T-cell (primary cell): ENCODE measurements at regions not wholly inside any gene's neighbourhood (a gene's known extent, or its start where the extent isn't known, plus 50 kb on each side); places are given as distances from the start of the nearest gene placed in this dataset.

Experiments used
- ATAC-seq, 4 experiments: fragments of 200-7000 bp in 3 of 4; fragments of 150-1000 bp in 1 of 4; cut with Tn5 transposase; replicated peaks in 1 of 4; 1 replicate in 3 of 4; 2 replicates in 1 of 4; pipeline ENCODE4 v1.10.0; 2021; ENCODE audit warnings: moderate library complexity in 3 of 4, mild to moderate bottlenecking in 2 of 4, moderate number of reproducible peaks in 1 of 4
- CTCF ChIA-PET, 2 donors: fragments of 300-600 bp; sonication (Branson Sonifier 250); formaldehyde crosslinking; loops; one replicate each; lab custom pipeline; 2022; ENCODE audit warnings: antibody characterized with exemption in 2 of 2; lab: Charles Lee
- POLR2A ChIA-PET, 2 donors: fragments of 300-600 bp; sonication (Branson Sonifier 250); formaldehyde crosslinking; loops; one replicate each; lab custom pipeline; 2022; ENCODE audit warnings: antibody characterized with exemption in 2 of 2; lab: Charles Lee
- DNase-seq, 35 experiments: peaks; one replicate each; pipeline versions ENCODE4 v3.0.0 to v3.0.0-alpha.2; 2013 to 2023
- H3K27ac ChIP-seq: one replicate; pipeline ENCODE4 v1.5.1; 2013; ENCODE audit warnings: low read length
- H3K27me3 ChIP-seq, 2 experiments: replicated peaks in 1 of 2; 1 replicate in 1 of 2; 2 replicates in 1 of 2; pipeline versions ENCODE4 v1.6.1 to v1.7.0; 2013; ENCODE audit warnings: low read length in 1 of 2, mixed read lengths in 1 of 2; ENCODE audit not compliant: control insufficient read depth in 2 of 2, insufficient read depth in 2 of 2; ENCODE audit errors: extremely low read depth in 1 of 2
- H3K36me3 ChIP-seq, 2 donors: 1 replicate in 1 of 2; 2 replicates in 1 of 2; pipeline versions ENCODE4 v1.6.1 to v1.7.0; 2013; ENCODE audit warnings: low read length in 1 of 2; ENCODE audit not compliant: control insufficient read depth in 2 of 2, insufficient read depth in 1 of 2; ENCODE audit errors: extremely low read depth in 1 of 2
- H3K4me1 ChIP-seq, 2 experiments: 1 replicate in 1 of 2; 2 replicates in 1 of 2; pipeline versions ENCODE4 v1.6.1 to v1.7.0; 2013; ENCODE audit warnings: low read length in 2 of 2, mixed read lengths in 1 of 2; ENCODE audit not compliant: insufficient read depth in 2 of 2, control insufficient read depth in 1 of 2; ENCODE audit errors: extremely low read depth in 1 of 2
- H3K4me3 ChIP-seq, 2 donors: 1 replicate in 1 of 2; 2 replicates in 1 of 2; pipeline versions ENCODE4 v1.5.1 to v1.7.0; 2013; ENCODE audit warnings: mild to moderate bottlenecking in 2 of 2, low read length in 1 of 2, moderate library complexity in 1 of 2; ENCODE audit not compliant: control insufficient read depth in 1 of 2; ENCODE audit errors: extremely low read depth in 1 of 2
- H3K9me3 ChIP-seq: 2 replicates; pipeline ENCODE4 v1.7.0; 2013
- H3K27ac Mint-ChIP-seq, 2 donors: one replicate each; pipeline ENCODE4 v1.8.0; 2020 to 2021; ENCODE audit warnings: mild to moderate bottlenecking in 2 of 2, mixed read lengths in 2 of 2
- H3K27me3 Mint-ChIP-seq, 2 donors: one replicate each; pipeline ENCODE4 v1.8.0; 2021 to 2022; ENCODE audit warnings: mixed read lengths in 2 of 2
- H3K36me3 Mint-ChIP-seq: one replicate; pipeline ENCODE4 v1.8.0; 2021; ENCODE audit warnings: mixed read lengths
- H3K4me1 Mint-ChIP-seq, 3 donors: one replicate each; pipeline ENCODE4 v1.8.0; 2020 to 2022; ENCODE audit warnings: mixed read lengths in 3 of 3, mild to moderate bottlenecking in 1 of 3
- H3K4me3 Mint-ChIP-seq, 3 donors: one replicate each; pipeline ENCODE4 v1.8.0; 2020 to 2022; ENCODE audit warnings: mild to moderate bottlenecking in 3 of 3, mixed read lengths in 3 of 3, moderate library complexity in 3 of 3
- H3K9me3 Mint-ChIP-seq, 3 donors: one replicate each; pipeline ENCODE4 v1.8.0; 2020 to 2022; ENCODE audit warnings: mixed read lengths in 3 of 3
- WGBS: methylation state at CpG from one replicate; pipeline ENCODE4 v1.1.5; 2013; ENCODE audit warnings: missing lambda C conversion rate; ENCODE audit not compliant: insufficient coverage; 5-methylcytosine and 5-hydroxymethylcytosine counted together

DNA sequence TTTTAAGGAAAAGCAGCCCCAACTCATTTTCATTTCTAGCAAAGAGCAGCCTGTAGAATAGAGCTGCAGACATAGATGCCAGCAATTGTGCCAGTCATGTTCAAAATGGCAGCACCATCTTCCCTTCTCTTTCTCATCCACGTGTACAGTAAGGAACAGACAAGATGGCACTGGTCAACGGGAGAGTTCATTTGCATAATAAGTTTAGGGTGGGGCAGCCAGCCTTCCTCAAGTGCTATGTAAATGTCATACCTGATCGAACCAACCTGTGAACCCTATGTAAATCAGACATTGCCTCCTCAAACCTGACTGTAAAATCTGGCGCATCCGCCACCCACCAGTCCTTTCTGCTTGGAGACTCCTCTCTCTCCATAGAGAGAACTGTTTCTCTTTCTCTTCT lies 150.0 kb upstream of the CDH13 start:
- H3K27ac Mint-ChIP-seq: no peak overlapping the region
- ChIA-PET CTCF (no interaction called here), POLR2A (no interaction called here)
- no peak overlapping the region for H3K4me3 Mint-ChIP-seq
- Histone ChIP-seq H3K9me3 (no peaks in the 10 kb centered on the region), H3K36me3 (no peaks in the 10 kb centered on the region), H3K4me1 (no peaks in the 10 kb centered on the region), H3K27ac (no peak overlapping the region), H3K27me3 (no peaks in the 10 kb centered on the region), H3K4me3 (no peak overlapping the region)
- H3K27me3 Mint-ChIP-seq: peaks cover 17 to 50% of the 10 kb centered on the region in 2 donors
- 62% methylated on average over 3 of the region's 5 CpGs for WGBS
- ATAC-seq (no peak), DNase-seq (no peak)
- H3K4me1 Mint-ChIP-seq: no peaks in the 10 kb centered on the region
- H3K9me3 Mint-ChIP-seq: peaks cover 2 to 8% (median 7%) of the 10 kb centered on the region in 3 donors
- H3K36me3 Mint-ChIP-seq: no peaks in the 10 kb centered on the region

DNA sequence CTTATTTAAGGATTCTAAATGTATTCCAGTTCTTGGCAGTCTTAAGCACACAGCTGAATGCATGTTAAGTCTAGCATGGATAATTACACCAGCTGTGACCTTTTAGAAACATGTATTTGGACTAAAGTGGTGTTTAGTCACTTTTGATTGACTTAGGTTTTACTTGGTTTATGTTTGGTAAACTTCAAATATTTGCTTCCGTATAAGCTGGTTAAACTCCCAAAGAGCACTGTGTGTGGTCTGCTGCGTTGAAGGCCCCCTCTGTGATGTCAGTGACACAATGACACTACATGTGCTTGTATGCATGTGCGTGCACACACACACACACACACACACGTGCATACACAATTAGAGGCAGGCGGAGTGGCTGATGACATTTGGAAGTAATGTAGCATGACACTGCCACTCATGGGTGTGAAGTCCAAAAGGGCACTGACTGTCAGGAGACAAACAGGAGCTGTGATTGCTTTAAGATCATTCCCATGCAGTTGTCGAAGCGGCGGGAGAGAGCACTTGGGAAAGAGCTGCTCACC lies 156.1 kb upstream of the CDH13 start:
- ChIA-PET POLR2A (no interaction called here), CTCF (no interaction called here)
- Mint-ChIP-seq H3K4me3 (no peak overlapping the region), H3K36me3 (no peaks in the 10 kb centered on the region), H3K4me1 (no peaks in the 10 kb centered on the region), H3K27ac (no peak overlapping the region), H3K9me3 (peaks cover 2 to 8% (median 7%) of the 10 kb centered on the region in 3 donors), H3K27me3 (peaks cover 10 to 14% of the 10 kb centered on the region in 2 donors)
- ATAC-seq (no peak), DNase-seq (no peak)
- Histone ChIP-seq H3K9me3 (no peaks in the 10 kb centered on the region), H3K4me3 (no peak overlapping the region), H3K27me3 (no peaks in the 10 kb centered on the region), H3K4me1 (no peaks in the 10 kb centered on the region), H3K36me3 (no peaks in the 10 kb centered on the region), H3K27ac (no peak overlapping the region)
- 91% methylated on average over 4 of the region's 8 CpGs for whole genome bisulfite sequencing

DNA sequence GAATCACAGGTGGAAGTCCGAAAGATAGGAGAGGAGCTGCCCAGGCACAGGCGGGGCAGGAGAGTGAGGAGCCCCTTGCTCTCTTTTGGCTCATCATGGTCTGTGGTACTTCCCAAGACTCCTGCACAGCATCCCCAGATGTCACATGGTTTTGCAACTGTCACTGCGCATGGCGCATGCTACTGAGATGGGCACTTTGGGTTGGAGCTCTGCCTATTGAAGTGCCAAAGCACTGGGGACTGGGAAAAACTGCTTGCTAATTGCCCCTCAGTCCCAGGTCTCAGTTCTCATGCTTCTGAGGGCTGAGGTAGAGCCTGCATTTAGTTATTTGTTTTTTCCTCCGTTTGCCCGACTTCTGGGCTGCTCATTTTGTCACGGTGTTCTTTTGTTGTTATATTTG lies 156.8 kb upstream of the CDH13 start:
- POLR2A ChIA-PET: no interaction called here

DNA sequence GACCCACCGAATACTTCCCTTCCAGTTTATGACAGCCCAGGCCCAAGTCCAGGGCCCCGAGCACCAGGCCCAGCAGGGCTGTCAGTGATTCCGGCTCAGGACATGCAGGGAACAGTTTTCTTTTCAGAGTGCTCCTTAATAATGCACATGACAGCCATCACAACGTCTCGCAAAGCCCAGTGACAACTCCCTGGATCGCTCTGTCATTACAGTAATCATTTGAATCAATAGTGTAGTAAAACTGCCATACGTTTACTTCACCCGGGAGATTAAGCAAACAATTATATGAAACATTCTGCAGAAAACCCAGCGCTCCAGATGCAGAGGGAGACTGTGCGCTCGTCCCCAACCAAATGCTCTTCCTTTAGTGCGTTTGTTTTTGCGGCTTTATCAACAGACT lies 162.6 kb upstream of the CDH13 start:
- Mint-ChIP-seq H3K4me1 (no peaks in the 10 kb centered on the region), H3K36me3 (no peaks in the 10 kb centered on the region), H3K27me3 (peaks cover 6 to 7% of the 10 kb centered on the region in 2 donors), H3K27ac (no peak overlapping the region), H3K4me3 (no peak overlapping the region), H3K9me3 (peaks cover 0 to 4% (median 0%) of the 10 kb centered on the region in 3 donors)
- ChIA-PET POLR2A (no interaction called here), CTCF (no interaction called here)
- DNase-seq (no peak), ATAC-seq (no peak)
- Histone ChIP-seq H3K4me1 (peaks cover 0 to 6% of the 10 kb centered on the region in 2 experiments), H3K36me3 (no peaks in the 10 kb centered on the region), H3K4me3 (no peak overlapping the region), H3K27ac (no peak overlapping the region), H3K27me3 (peaks cover 0 to 6% of the 10 kb centered on the region in 2 experiments), H3K9me3 (no peaks in the 10 kb centered on the region)
- WGBS: 67% methylated on average over 3 of the region's 13 CpGs

More for the DNA sequence above, 156.8 kb upstream of the CDH13 start:
- Histone ChIP-seq H3K4me3 (no peak overlapping the region), H3K27ac (no peak overlapping the region), H3K4me1 (no peaks in the 10 kb centered on the region), H3K27me3 (no peaks in the 10 kb centered on the region), H3K36me3 (no peaks in the 10 kb centered on the region), H3K9me3 (no peaks in the 10 kb centered on the region)
- Mint-ChIP-seq H3K9me3 (peaks cover 2 to 8% (median 8%) of the 10 kb centered on the region in 3 donors), H3K27ac (no peak overlapping the region), H3K27me3 (peaks cover 10 to 14% of the 10 kb centered on the region in 2 donors), H3K4me3 (no peak overlapping the region), H3K36me3 (no peaks in the 10 kb centered on the region), H3K4me1 (no peaks in the 10 kb centered on the region)
- no peak for ATAC-seq
- WGBS: 94% methylated on average over 4 of the region's 7 CpGs
- CTCF ChIA-PET: no interaction called here
- no peak for DNase-seq

DNA sequence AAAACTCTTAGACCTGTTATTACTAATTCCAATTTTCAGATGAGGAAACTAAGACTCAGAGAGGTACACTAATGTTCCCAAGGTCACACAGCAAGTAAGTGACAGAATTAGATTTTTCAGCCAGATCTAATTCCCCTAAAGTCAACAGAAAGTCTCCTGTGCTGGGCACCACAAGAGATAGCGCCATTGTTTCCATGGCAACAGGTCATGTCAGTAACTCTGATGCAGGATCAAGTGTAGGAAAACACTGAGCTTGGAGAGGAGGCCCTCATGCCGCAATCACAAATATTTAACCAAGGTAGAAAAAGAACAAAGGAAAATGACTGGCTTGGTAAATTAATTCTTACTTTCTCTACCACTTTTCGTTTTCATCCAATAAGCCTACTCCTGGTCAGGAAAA lies 166.0 kb upstream of the CDH13 start:
- H3K4me3 Mint-ChIP-seq: no peak overlapping the region
- H3K27ac ChIP-seq: no peak overlapping the region
- no peaks in the 10 kb centered on the region for H3K4me1 Mint-ChIP-seq
- no peak overlapping the region for H3K4me3 ChIP-seq
- H3K36me3 ChIP-seq: no peaks in the 10 kb centered on the region
- peaks cover 0 to 6% of the 10 kb centered on the region in 2 experiments for H3K27me3 ChIP-seq
- no peaks in the 10 kb centered on the region for H3K36me3 Mint-ChIP-seq
- peaks cover 10 to 14% of the 10 kb centered on the region in 2 donors for H3K27me3 Mint-ChIP-seq
- H3K4me1 ChIP-seq: peaks cover 0 to 9% of the 10 kb centered on the region in 2 experiments
- H3K9me3 ChIP-seq: no peaks in the 10 kb centered on the region
- WGBS: no CpG with 5 or more reads among the region's 3 CpGs
- DNase-seq (no peak), ATAC-seq (no peak)
- ChIA-PET CTCF (no interaction called here), POLR2A (no interaction called here)
- no peak overlapping the region for H3K27ac Mint-ChIP-seq
- peaks cover 0 to 4% (median 0%) of the 10 kb centered on the region in 3 donors for H3K9me3 Mint-ChIP-seq

DNA sequence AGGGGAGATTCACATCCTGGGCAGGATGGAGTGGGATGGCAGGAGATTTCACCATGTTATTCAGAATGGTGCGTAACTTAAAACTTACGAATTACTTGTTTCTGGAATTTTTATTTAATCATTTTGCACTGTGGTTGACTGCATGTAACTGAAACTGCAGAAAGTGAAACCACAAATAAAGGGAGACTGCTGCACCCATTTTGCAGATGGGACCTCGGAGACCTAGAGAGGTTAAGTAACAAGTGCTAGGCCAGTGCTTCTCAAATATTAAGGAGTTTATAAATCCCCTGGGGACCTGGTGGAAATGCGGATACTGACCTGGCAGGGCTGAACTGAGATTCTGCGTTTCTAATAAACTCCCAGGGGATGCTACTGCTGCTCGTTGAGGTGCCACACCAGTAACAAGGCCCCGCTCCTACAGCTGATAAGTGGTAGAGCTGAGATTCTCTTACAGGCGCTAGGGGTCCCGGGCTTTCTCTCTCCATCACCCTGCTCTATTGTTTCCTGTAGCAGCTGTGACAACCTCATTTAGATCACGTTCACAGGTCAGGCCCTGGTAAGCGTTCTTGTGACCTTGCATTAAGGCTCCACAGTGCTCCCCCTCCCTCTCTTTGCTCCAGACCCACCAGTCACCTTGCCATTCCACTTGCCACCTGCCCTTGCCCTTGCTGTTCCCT lies 167.1 kb upstream of the CDH13 start:
- WGBS: 22% methylated on average over 9 of the region's 11 CpGs
- H3K27ac ChIP-seq: no peak overlapping the region
- no peaks in the 10 kb centered on the region for H3K9me3 Mint-ChIP-seq
- ChIA-PET POLR2A (interaction anchor here in 1 of 2 donors (0.6 kb wide), 1 partner anchor 197 kb away, joined by 8 read pairs; no protein-coding TSS in a partner anchor), CTCF (no interaction called here)
- peaks cover 7 to 14% of the 10 kb centered on the region in 2 donors for H3K27me3 Mint-ChIP-seq
- no peaks in the 10 kb centered on the region for H3K4me1 Mint-ChIP-seq
- H3K4me3 ChIP-seq: no peak overlapping the region
- H3K9me3 ChIP-seq: no peaks in the 10 kb centered on the region
- no peak overlapping the region for H3K27ac Mint-ChIP-seq
- ATAC-seq: no peak
- H3K4me1 ChIP-seq: peaks cover 0 to 17% of the 10 kb centered on the region in 2 experiments
- no peaks in the 10 kb centered on the region for H3K36me3 Mint-ChIP-seq
- H3K36me3 ChIP-seq: no peaks in the 10 kb centered on the region
- H3K4me3 Mint-ChIP-seq: no peak overlapping the region
- no peak for DNase-seq
- peaks cover 0 to 6% of the 10 kb centered on the region in 2 experiments for H3K27me3 ChIP-seq
